Keratinocyte (primary cell): ENCODE measurements at regions not wholly inside any gene's neighbourhood (a gene's known extent, or its start where the extent isn't known, plus 50 kb on each side); places are given as distances from the start of the nearest gene placed in this dataset.

Source experiments
- CTCF ChIP-seq, 3 experiments: IDR thresholded peaks in 1 of 3; conservative IDR thresholded peaks in 1 of 3; optimal IDR thresholded peaks in 1 of 3; 2 replicates in 2 of 3; 3 replicates in 1 of 3; pipeline versions ENCODE3 to v1.5.1; 2011; ENCODE audit warnings: low read length in 3 of 3, mild to moderate bottlenecking in 3 of 3, moderate library complexity in 2 of 3, control low read depth in 1 of 3, inconsistent platforms in 1 of 3; ENCODE audit not compliant: insufficient read depth in 2 of 3; ENCODE audit errors: extremely low read depth in 1 of 3
- EZH2 ChIP-seq: IDR thresholded peaks from one replicate; pipeline ENCODE4 v1.6.1; 2012; ENCODE audit warnings: inconsistent platforms, mild to moderate bottlenecking, low read length, moderate library complexity

- TF ChIP-seq CTCF (optimal IDR thresholded peaks at IDR 0.05 in 1 of 3, IDR thresholded peaks at IDR 0.05 in 1 of 3, conservative IDR thresholded peaks at IDR 0.05 in 1 of 3; ENCODE audit: extremely low read depth in 1 of 3, insufficient read depth in 2 of 3, low read length in 3 of 3) (no peak), EZH2 (no peak)
Measured at GRCh38 chr3:177946936-177947335, 589.3 kb upstream of the KCNMB2 start.
